ENCODE measurements at regions not wholly inside any gene's neighbourhood (a gene's known extent, or its start where the extent isn't known, plus 50 kb on each side); places are given as distances from the start of the nearest gene placed in this dataset.
A peak's percentile ranks its signal among the peaks of the same experiment; 100 is the strongest.

- no peak overlapping the region for H2BK5ac ChIP-seq (ENCODE audit: insufficient read length, low read length)
- no peak overlapping the region for H2AFZ ChIP-seq (ENCODE audit: low read length)
- no peak overlapping the region for H4K8ac ChIP-seq (replicated peaks; ENCODE audit: insufficient read length, low read depth, low read length)
- Mint-ChIP-seq H3K9me3 (peaks cover 0 to 3% of the 10 kb centered on the region in 2 experiments; a peak in 1 of 5 replicates), H3K4me1 (no peaks in the 10 kb centered on the region), H3K4me3 (no peak overlapping the region), H3K36me3 (ENCODE audit: insufficient read depth in 1 of 3, low read depth in 3 of 3) (no peaks in the 10 kb centered on the region), H3K27ac (peak overlapping the region in 1 of 3 experiments; percentile 55; a peak in 1 of 7 replicates), H3K27me3 (ENCODE audit: low read depth) (no peaks in the 10 kb centered on the region)
- H3K4me2 ChIP-seq (ENCODE audit: insufficient read depth, insufficient read length, low read length): no peak overlapping the region
- no CpG with 5 or more reads among the region's 4 CpGs for WGBS (ENCODE audit: extremely low coverage, insufficient read length, low lambda C conversion rate)
- H3K23ac ChIP-seq (ENCODE audit: insufficient read length, low read depth, low read length): no peak overlapping the region
- no peaks in the 10 kb centered on the region for H3K23me2 ChIP-seq (ENCODE audit: insufficient read length, low read depth, low read length, poor library complexity, severe bottlenecking)
- H3K9ac ChIP-seq (ENCODE audit: extremely low read depth, insufficient read length, low read length): no peak overlapping the region
- no peaks in the 10 kb centered on the region for H3K79me1 ChIP-seq (ENCODE audit: insufficient read depth, low read depth, low read length, poor library complexity, severe bottlenecking)
- no peaks in the 10 kb centered on the region for H3K9me3 ChIP-seq (ENCODE audit: control insufficient read depth, low read depth, low read length)
- H3K79me2 ChIP-seq (ENCODE audit: insufficient read depth, low read length): no peaks in the 10 kb centered on the region
- H3K4ac ChIP-seq (ENCODE audit: low read depth, low read length): no peak overlapping the region
- TF ChIP-seq, protein P1, sequence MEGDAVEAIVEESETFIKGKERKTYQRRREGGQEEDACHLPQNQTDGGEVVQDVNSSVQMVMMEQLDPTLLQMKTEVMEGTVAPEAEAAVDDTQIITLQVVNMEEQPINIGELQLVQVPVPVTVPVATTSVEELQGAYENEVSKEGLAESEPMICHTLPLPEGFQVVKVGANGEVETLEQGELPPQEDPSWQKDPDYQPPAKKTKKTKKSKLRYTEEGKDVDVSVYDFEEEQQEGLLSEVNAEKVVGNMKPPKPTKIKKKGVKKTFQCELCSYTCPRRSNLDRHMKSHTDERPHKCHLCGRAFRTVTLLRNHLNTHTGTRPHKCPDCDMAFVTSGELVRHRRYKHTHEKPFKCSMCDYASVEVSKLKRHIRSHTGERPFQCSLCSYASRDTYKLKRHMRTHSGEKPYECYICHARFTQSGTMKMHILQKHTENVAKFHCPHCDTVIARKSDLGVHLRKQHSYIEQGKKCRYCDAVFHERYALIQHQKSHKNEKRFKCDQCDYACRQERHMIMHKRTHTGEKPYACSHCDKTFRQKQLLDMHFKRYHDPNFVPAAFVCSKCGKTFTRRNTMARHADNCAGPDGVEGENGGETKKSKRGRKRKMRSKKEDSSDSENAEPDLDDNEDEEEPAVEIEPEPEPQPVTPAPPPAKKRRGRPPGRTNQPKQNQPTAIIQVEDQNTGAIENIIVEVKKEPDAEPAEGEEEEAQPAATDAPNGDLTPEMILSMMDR (conservative IDR thresholded peaks at IDR 0.05): no peak
- no peak overlapping the region for H2BK20ac ChIP-seq (ENCODE audit: low read depth, low read length, poor library complexity, severe bottlenecking)
- H4K20me1 ChIP-seq (ENCODE audit: control insufficient read depth, insufficient read depth, insufficient read length): no peaks in the 10 kb centered on the region
- no peak overlapping the region for H4K91ac ChIP-seq (ENCODE audit: insufficient read length, low read depth, low read length)
- H3K27ac ChIP-seq (ENCODE audit: insufficient read length, low read depth, low read length): no peak overlapping the region
- H3K18ac ChIP-seq (ENCODE audit: insufficient read length, low read depth, low read length): no peak overlapping the region
- no peak overlapping the region for H3T11ph ChIP-seq (ENCODE audit: low read length)
- H2BK12ac ChIP-seq (ENCODE audit: insufficient read length, low read depth, low read length): no peak overlapping the region
- H2AK5ac ChIP-seq (ENCODE audit: insufficient read length, low read length): no peak overlapping the region
- H2BK120ac ChIP-seq (ENCODE audit: low read depth, low read length, poor library complexity, severe bottlenecking): no peak overlapping the region
- H4K5ac ChIP-seq (ENCODE audit: insufficient read length, low read depth, low read length): no peak overlapping the region
- no peak overlapping the region for H2BK15ac ChIP-seq (ENCODE audit: low read depth, low read length)
- DNase-seq: no peak
- H3K4me1 ChIP-seq (ENCODE audit: insufficient read depth, low read length): no peaks in the 10 kb centered on the region
- H3K56ac ChIP-seq (ENCODE audit: insufficient read length, low read depth, low read length): no peak overlapping the region
- H3K14ac ChIP-seq (ENCODE audit: insufficient read depth, low read length): no peak overlapping the region
- H3K27me3 ChIP-seq (ENCODE audit: insufficient read depth, low read length): no peaks in the 10 kb centered on the region
Observed at GRCh38 chr12:28709986-28710685, 438.9 kb upstream of the FAR2 start.

All from H9 (cell line).